ENCODE measurements at regions not wholly inside any gene's neighbourhood (a gene's known extent, or its start where the extent isn't known, plus 50 kb on each side); places are given as distances from the start of the nearest gene placed in this dataset.

GRCh38 chr10:26642896-26643653, 54.4 kb upstream of the PDSS1 start:
- TF ChIP-seq POLR2A (IDR thresholded peaks at IDR 0.05) (no peak), CTCF (IDR thresholded peaks at IDR 0.05) (no peak)
